H54 (cell line): ENCODE measurements at regions not wholly inside any gene's neighbourhood (a gene's known extent, or its start where the extent isn't known, plus 50 kb on each side); places are given as distances from the start of the nearest gene placed in this dataset.
"Not testable (repeated sequence)": the region's sequence is repeated elsewhere in the genome, so short reads cannot be mapped to it uniquely, and the experiment has no call there.

Experiments used
- DNase-seq: peaks from one replicate; pipeline ENCODE4 v3.0.0; 2011; ENCODE audit warnings: low spot score, mixed read lengths; ENCODE audit not compliant: insufficient read length
- FAIRE-seq: peaks from 3 replicates; lab custom pipeline; 2011; peaks lifted over from hg19 to GRCh38; lab: Jason Lieb, UNC
- POLR2A ChIP-seq: IDR thresholded peaks from 2 replicates; pipeline ENCODE4 v1.6.1; 2011; ENCODE audit warnings: low read depth, mild to moderate bottlenecking, low read length

DNA sequence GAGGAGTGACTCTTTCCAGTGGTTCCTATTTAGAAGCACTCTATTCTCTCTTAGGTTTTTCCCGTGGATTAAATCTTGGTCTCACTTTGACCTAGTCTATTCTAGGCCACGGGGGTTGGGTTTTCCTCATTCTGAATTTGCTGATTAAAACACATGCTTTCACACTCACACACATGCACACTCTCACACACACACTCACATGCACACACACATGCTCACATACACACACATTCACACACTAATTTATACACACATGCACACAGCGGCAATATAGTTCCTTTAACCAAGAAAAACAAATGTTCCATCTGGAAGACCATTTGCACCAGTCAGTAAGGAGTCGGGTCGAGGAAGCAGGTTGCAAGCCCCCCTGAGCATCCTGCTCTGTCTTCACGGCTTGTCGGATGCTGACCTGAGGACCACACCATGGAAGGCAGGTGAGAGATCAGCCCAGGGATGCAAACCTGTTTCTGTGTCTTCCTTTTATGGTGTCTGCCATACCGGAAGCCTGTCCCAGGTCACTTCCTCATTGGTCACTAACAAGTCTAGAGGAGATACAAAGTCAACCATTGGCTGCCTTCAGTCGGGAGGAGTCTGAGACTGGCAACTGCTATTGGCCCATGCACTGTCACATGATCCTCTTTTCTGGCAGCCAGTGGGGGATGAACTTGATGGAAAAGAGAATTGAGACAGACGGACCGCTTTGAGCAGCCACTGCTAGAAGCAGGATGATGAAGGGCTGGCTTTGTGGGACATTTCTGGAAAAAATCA lies 330.8 kb downstream of the FGFR2 start:
- TF ChIP-seq POLR2A: no peak
- DNase-seq (no peak), FAIRE-seq (no peak)

GRCh38 chr10:121268363-121268762 lies 329.9 kb downstream of the FGFR2 start:
- no peak for TF ChIP-seq POLR2A
- no peak for FAIRE-seq

GRCh38 chr10:121268863-121269432 lies 329.3 kb downstream of the FGFR2 start:
- no peak for TF ChIP-seq POLR2A
- DNase-seq (no peak), FAIRE-seq (no peak)

More at GRCh38 chr10:121268363-121268762, 329.9 kb downstream of the FGFR2 start:
- DNase-seq: no peak

DNA sequence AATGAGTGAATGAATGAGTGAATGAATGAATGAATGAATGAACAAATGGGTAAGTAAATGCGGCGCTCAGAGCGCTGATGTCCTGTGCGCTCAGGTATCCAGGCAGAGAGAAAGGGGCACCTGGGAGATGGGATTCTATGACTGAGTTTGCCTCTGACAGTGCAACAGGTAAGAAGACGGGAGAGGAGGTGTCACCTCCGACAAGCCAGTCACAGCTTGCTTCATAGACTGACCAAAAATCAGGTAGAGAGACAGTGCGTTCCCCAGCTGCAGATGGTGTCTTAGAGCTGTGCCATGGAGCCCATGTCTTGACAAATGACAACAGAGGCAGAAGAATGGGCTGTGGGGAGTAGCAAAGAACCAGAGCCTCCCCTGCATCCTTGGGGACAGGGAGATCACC lies 327.3 kb downstream of the FGFR2 start:
- no peak for TF ChIP-seq POLR2A
- FAIRE-seq (no peak), DNase-seq (no peak)

DNA sequence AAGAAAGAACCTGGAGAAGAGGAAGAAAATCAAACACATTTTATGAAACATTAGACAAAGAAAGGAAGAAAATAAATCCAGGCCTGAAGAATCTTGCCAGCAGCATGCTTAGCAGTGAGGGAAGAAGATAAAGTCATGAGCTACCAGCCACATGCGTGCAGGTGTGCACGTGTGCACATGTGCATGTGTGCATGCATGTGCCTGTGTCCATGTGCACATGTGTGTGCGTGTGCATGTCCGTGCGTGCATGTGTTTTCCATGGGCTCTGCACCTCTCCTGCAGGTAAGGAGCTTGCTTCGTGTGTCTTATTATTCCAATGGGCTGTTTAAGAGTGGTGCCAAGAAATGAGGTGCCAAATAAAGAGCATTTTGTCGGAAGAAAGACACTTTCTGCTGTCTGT lies 322.2 kb downstream of the FGFR2 start:
- no peak for DNase-seq
- no peak for TF ChIP-seq POLR2A
- FAIRE-seq: no peak

GRCh38 chr10:121276822-121277221 lies 321.4 kb downstream of the FGFR2 start:
- no peak for DNase-seq
- FAIRE-seq: no peak
- no peak for TF ChIP-seq POLR2A

GRCh38 chr10:121278386-121278785 lies 319.9 kb downstream of the FGFR2 start:
- DNase-seq, FAIRE-seq: not testable (repeated sequence)

DNA sequence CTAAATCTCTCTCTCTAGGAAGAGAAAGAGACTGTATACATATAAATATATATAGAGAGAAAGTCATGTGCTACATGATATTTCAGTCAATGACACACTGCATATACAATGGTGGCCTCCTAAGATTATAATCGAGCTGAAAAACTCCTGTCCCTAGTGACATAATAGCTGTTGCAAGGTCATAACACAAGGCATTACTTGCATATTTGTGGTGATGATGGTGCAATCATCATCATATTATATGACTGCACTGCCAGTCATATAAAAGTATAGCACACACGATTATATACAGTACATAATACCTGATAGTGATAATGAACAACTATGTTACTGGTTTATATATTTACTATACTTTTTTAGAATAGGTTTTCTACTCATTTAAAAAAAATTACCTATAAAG lies 316.7 kb downstream of the FGFR2 start:
- TF ChIP-seq POLR2A: no peak
- no peak for FAIRE-seq
- no peak for DNase-seq

- no peak for TF ChIP-seq POLR2A
- no peak for DNase-seq
- no peak for FAIRE-seq
These were observed 316.0 kb downstream of the FGFR2 start for GRCh38 chr10:121282264-121282663.

- no peak for TF ChIP-seq POLR2A
- DNase-seq (no peak), FAIRE-seq (no peak)
These were observed 315.3 kb downstream of the FGFR2 start for GRCh38 chr10:121282797-121283515.

DNA sequence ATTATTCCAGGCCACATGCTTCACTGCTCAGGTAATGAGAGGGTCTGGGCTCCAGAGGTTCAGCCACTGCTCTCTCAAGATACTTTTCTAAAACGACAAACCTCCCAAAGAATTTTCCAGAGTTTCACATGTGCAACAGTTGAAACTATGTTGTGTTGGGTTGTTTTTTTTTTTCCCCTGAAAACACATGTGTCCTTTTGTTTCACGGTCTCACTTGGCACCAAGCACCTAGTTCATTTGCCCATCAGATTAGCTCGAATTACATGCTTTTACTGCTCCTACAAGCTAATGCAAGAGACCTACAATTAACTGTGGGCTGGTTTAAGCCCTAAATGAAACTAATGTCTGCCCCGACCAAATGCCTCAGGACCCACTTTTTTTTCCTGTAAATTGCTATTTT lies 313.3 kb downstream of the FGFR2 start:
- DNase-seq (no peak), FAIRE-seq (no peak)
- no peak for TF ChIP-seq POLR2A

GRCh38 chr10:121285406-121286196 lies 312.6 kb downstream of the FGFR2 start:
- no peak for DNase-seq
- TF ChIP-seq POLR2A: no peak
- no peak for FAIRE-seq

DNA sequence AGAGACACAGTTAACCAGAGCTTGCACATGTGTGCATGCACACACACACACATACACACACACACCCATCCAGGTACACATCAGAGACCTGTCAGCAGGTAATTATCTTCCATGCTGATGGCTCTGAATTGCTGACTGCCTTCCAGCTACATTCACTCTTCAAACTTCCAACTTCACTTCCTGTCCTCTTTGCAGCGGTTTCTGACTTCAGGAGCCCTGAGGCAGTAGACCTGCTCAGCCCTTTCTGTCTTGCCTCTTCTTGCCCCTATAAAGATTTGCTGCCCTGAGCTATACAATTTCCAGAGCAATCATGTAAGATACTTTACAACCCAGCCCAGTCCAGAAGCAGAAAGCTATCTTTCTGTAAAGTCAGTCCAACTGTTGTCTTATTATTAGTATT lies 310.2 kb downstream of the FGFR2 start:
- no peak for TF ChIP-seq POLR2A
- FAIRE-seq (no peak), DNase-seq (no peak)

DNA sequence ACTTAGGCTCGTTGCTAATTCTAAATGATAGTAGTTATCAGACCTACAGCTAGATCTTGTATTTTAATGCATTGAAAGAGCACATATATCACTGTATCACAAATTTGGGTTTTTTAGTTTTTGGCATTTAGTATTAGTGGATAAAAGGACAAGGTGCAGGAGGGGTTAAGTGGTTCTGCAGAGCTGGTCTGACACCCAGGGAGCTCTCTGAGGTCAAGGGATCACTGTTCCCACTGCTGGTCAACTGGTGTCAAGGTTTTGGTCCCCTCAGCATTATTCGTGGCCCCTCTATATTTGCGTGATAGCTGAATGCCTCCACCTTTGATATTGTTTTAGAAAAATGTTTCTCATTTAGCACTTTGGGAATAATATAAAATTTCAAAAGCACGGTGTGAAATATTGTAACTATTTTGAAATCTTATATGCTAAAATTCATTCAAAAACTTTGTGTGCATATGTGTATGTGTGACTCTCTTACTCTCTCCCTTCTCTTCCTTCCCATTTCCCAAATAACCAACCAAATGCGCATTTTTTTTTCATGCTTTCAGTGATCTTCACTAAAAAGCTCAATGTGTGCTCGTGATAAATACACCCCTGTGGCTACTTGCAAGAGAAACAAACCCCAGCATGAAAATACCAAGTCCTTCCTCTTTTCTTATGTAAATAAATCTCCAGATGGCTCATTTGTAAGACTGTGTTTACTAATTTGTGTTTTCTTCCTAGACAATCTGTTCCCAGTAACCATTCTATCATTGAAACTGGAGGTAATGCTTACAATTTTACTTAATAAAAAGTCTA lies 309.2 kb downstream of the FGFR2 start:
- DNase-seq (no peak), FAIRE-seq (no peak)
- no peak for TF ChIP-seq POLR2A
